ENCODE measurements at regions not wholly inside any gene's neighbourhood (a gene's known extent, or its start where the extent isn't known, plus 50 kb on each side); places are given as distances from the start of the nearest gene placed in this dataset.

GRCh38 chr1:25037174-25038074, 107.3 kb upstream of the RUNX3 start:
- no peak overlapping the region for H3K4me3 ChIP-seq (ENCODE audit: low read depth, low read length)
- TF ChIP-seq CTCF (IDR thresholded peaks at IDR 0.05; ENCODE audit: low read depth, low read length), result peak; percentile 84
- TF ChIP-seq POLR2A (IDR thresholded peaks at IDR 0.05; ENCODE audit: extremely low read depth, insufficient read length), result no peak
- TF ChIP-seq MAX (IDR thresholded peaks at IDR 0.05; ENCODE audit: low read depth, low read length), result peak; percentile 35; the same call in 1 of the 2 replicates
- peak; percentile 77 for TF ChIP-seq MYC (IDR thresholded peaks at IDR 0.05; ENCODE audit: low read depth, low read length)
- peak; percentile 80 for DNase-seq (ENCODE audit: low read depth)

DNA sequence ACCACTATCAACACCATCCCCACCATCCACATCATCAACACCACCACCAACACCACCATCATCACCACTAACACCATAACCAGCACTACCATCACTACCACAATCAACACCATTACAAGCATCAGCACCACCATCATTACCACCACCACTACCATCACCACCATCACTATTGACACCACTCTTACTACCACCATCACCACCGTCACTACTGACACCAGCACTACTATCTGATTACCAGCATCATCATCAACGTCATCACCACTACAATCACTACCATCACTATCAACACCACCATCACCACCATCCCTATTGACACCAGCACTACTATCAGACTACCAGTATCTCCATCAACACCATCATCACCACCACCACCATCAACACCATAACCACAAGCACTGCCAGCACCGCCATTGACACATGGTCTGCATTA, 106.1 kb upstream of the RUNX3 start:
- no peak overlapping the region for H3K4me3 ChIP-seq (ENCODE audit: low read depth, low read length)
- no peak for TF ChIP-seq CTCF (IDR thresholded peaks at IDR 0.05; ENCODE audit: low read depth, low read length)
- no peak for TF ChIP-seq MAX (IDR thresholded peaks at IDR 0.05; ENCODE audit: low read depth, low read length)
- no peak for TF ChIP-seq POLR2A (IDR thresholded peaks at IDR 0.05; ENCODE audit: extremely low read depth, insufficient read length)
- TF ChIP-seq MYC (IDR thresholded peaks at IDR 0.05; ENCODE audit: low read depth, low read length), result no peak
- DNase-seq (ENCODE audit: low read depth), result no peak

DNA sequence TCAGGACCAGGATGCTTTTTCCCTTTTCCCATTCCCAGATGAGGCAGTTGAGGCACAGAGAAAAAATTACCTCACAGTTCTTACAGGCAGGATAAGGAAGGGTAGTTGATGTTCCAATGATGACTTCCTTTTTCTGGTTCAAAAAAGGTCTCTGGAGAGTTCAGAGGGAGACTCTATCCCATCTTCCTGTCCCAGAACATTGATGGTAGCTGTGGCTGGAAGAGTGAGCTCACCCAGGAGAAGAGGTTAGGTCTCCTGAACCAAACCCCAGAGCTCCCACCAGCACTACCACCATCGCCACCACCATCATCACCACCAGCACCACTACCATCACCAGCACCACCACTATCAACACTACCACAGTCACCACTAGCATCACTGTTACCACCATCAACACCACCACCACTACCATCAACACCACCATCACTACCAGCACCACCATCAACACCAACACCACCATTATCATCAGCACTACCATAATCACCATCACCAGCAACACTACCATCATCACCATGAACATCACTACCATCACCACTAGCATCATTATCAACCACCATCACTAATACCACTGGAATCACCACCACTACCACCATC, 105.5 kb upstream of the RUNX3 start:
- TF ChIP-seq POLR2A (IDR thresholded peaks at IDR 0.05; ENCODE audit: extremely low read depth, insufficient read length) (no peak), MAX (IDR thresholded peaks at IDR 0.05; ENCODE audit: low read depth, low read length) (no peak), MYC (IDR thresholded peaks at IDR 0.05; ENCODE audit: low read depth, low read length) (no peak), CTCF (IDR thresholded peaks at IDR 0.05; ENCODE audit: low read depth, low read length) (no peak)
- H3K4me3 ChIP-seq (ENCODE audit: low read depth, low read length), result no peak overlapping the region
- no peak for DNase-seq (ENCODE audit: low read depth)

DNA sequence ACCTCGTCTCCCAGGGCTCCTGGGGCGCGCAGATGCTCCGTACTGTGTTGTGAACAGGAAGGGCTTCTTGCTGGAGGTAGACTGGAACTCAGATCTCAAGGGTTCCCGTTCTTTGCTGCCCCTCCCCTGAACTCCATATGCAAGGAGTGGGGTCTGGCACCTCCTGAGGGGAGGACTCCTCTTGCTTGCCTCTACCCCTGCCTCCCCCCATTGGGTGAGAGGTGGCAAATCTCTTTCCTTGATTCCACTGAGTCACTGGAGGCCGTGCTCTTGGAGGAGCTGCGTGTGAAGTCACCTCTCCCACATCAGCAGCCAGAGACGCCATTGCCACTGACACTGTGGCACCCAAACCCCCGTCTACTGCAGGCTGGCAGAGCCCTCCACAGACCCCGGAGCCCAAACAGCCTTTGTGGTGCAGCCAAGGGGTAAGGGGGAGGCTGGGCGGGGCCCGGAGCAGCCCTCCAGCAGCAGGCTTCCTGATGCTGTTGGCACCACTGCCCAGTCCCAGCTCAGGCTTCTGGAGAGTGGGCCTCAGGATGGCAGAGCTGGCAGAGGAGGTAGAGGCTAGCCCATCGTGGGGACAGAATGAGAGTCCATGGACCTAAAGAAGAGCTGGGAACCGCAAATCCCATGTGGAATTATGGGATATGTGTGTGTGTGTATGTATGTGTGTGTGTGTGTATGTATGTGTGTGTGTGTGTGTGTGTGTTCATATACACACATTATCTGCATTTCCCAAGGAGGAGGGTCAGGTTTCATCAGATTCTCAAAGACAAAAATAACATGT, 104.9 kb upstream of the RUNX3 start:
- peak; percentile 67 for DNase-seq (ENCODE audit: low read depth)
- peak overlapping the region; percentile 59 for H3K4me3 ChIP-seq (ENCODE audit: low read depth, low read length)
- TF ChIP-seq POLR2A (IDR thresholded peaks at IDR 0.05; ENCODE audit: extremely low read depth, insufficient read length) (no peak), MYC (IDR thresholded peaks at IDR 0.05; ENCODE audit: low read depth, low read length) (no peak), MAX (IDR thresholded peaks at IDR 0.05; ENCODE audit: low read depth, low read length) (no peak), CTCF (IDR thresholded peaks at IDR 0.05; ENCODE audit: low read depth, low read length) (no peak)

GRCh38 chr1:25033828-25034705, 104.0 kb upstream of the RUNX3 start:
- peak; percentile 75 for TF ChIP-seq MAX (IDR thresholded peaks at IDR 0.05; ENCODE audit: low read depth, low read length)
- TF ChIP-seq POLR2A (IDR thresholded peaks at IDR 0.05; ENCODE audit: extremely low read depth, insufficient read length), result no peak
- peak overlapping the region; percentile 59 for H3K4me3 ChIP-seq (ENCODE audit: low read depth, low read length)
- peak; percentile 100 for DNase-seq (ENCODE audit: low read depth)

All from NB4 (cell line).